Endothelial cell of umbilical vein (primary cell): ENCODE measurements at regions not wholly inside any gene's neighbourhood (a gene's known extent, or its start where the extent isn't known, plus 50 kb on each side); places are given as distances from the start of the nearest gene placed in this dataset.

Experiments
- CTCF ChIP-seq, 2 donors: IDR thresholded peaks; 1 replicate in 1 of 2; 2 replicates in 1 of 2; pipeline ENCODE4 v1.5.1; 2011; ENCODE audit warnings: low read length in 2 of 2, mild to moderate bottlenecking in 2 of 2, moderate library complexity in 2 of 2, control low read depth in 1 of 2, inconsistent platforms in 1 of 2, low read depth in 1 of 2; ENCODE audit not compliant: insufficient read depth in 1 of 2; ENCODE audit errors: extremely low read depth in 1 of 2
- MAX ChIP-seq: IDR thresholded peaks from 2 replicates; pipeline ENCODE4 v1.6.1; 2011; ENCODE audit not compliant: insufficient read depth, insufficient read length
- MYC ChIP-seq: IDR thresholded peaks from one replicate; pipeline ENCODE4 v1.6.1; 2011; ENCODE audit warnings: mild to moderate bottlenecking, low read depth, low read length
- POLR2A ChIP-seq: IDR thresholded peaks from 2 replicates; pipeline ENCODE4 v1.6.1; 2012; ENCODE audit warnings: low read depth, mild to moderate bottlenecking, control low read depth, low read length

- TF ChIP-seq CTCF (IDR thresholded peaks at IDR 0.05; ENCODE audit: extremely low read depth in 1 of 2, insufficient read depth in 1 of 2, low read depth in 1 of 2, low read length in 2 of 2) (no peak), MYC (no peak), MAX (peak; percentile 12), POLR2A (peak; percentile 29)
Observed at GRCh38 chr16:73154063-73154870, 106.3 kb upstream of the ZFHX3 start.
